Cardiac muscle cell (in vitro differentiated cells and primary cell): ENCODE measurements at regions not wholly inside any gene's neighbourhood (a gene's known extent, or its start where the extent isn't known, plus 50 kb on each side); places are given as distances from the start of the nearest gene placed in this dataset.

Experiments used
- DNase-seq, 2 donors: peaks; one replicate each; pipeline versions ENCODE4 v3.0.0 to v3.0.0-alpha.2; 2010 to 2017; ENCODE audit warnings: low read depth in 1 of 2, low spot score in 1 of 2
- H3K27ac ChIP-seq: fragments of 200-600 bp; sonication (generic); 2 replicates; pipeline ENCODE4 v1.5.1; 2016
- H3K27me3 ChIP-seq: fragments of 200-600 bp; sonication (generic); 2 replicates; pipeline ENCODE4 v1.6.0; 2016; ENCODE audit warnings: control low read depth
- H3K36me3 ChIP-seq: fragments of 200-600 bp; sonication (generic); 2 replicates; pipeline ENCODE4 v1.5.1; 2016; ENCODE audit warnings: control low read depth
- H3K4me1 ChIP-seq: fragments of 200-600 bp; sonication (generic); 2 replicates; pipeline ENCODE4 v1.8.1; 2017; ENCODE audit warnings: low read depth, mild to moderate bottlenecking, mixed run types
- H3K4me3 ChIP-seq: fragments of 200-600 bp; sonication (generic); 2 replicates; pipeline ENCODE4 v1.5.1; 2016; ENCODE audit warnings: mild to moderate bottlenecking
- H3K9me3 ChIP-seq: fragments of 200-600 bp; sonication (generic); 2 replicates; pipeline ENCODE4 v1.5.1; 2017; ENCODE audit warnings: low read depth, mild to moderate bottlenecking, control low read depth
- CTCF ChIP-seq: IDR thresholded peaks from 2 replicates; pipeline ENCODE4 v1.5.1; 2012; ENCODE audit warnings: low read depth, mild to moderate bottlenecking, low read length

- no peak for DNase-seq
- Histone ChIP-seq H3K36me3 (no peaks in the 10 kb centered on the region), H3K4me3 (no peak overlapping the region), H3K9me3 (no peaks in the 10 kb centered on the region), H3K4me1 (no peaks in the 10 kb centered on the region), H3K27ac (no peak overlapping the region), H3K27me3 (no peaks in the 10 kb centered on the region)
- TF ChIP-seq CTCF, result no peak
Measured at GRCh38 chr6:82646231-82646615, 282.6 kb downstream of the TPBG start.

- no peak overlapping the region for H3K27ac ChIP-seq
- TF ChIP-seq CTCF, result no peak
- no peaks in the 10 kb centered on the region for H3K36me3 ChIP-seq
- H3K27me3 ChIP-seq, result no peaks in the 10 kb centered on the region
- H3K4me3 ChIP-seq, result no peak overlapping the region
- H3K9me3 ChIP-seq, result no peaks in the 10 kb centered on the region
- H3K4me1 ChIP-seq, result no peaks in the 10 kb centered on the region
- no peak for DNase-seq
Measured at GRCh38 chr6:82651845-82652335, 288.3 kb downstream of the TPBG start.

GRCh38 chr6:82679232-82679631 lies 315.6 kb downstream of the TPBG start:
- Histone ChIP-seq H3K4me1 (no peaks in the 10 kb centered on the region), H3K36me3 (no peaks in the 10 kb centered on the region), H3K27ac (no peak overlapping the region), H3K4me3 (no peak overlapping the region), H3K9me3 (no peaks in the 10 kb centered on the region), H3K27me3 (no peaks in the 10 kb centered on the region)
- no peak for DNase-seq
- no peak for TF ChIP-seq CTCF

- no peaks in the 10 kb centered on the region for H3K9me3 ChIP-seq
- no peak for TF ChIP-seq CTCF
Measured at GRCh38 chr6:82680192-82680591, 316.6 kb downstream of the TPBG start.

GRCh38 chr6:82681119-82681714 lies 317.6 kb downstream of the TPBG start:
- H3K4me1 ChIP-seq, result no peaks in the 10 kb centered on the region
- no peaks in the 10 kb centered on the region for H3K9me3 ChIP-seq

More at GRCh38 chr6:82680192-82680591, 316.6 kb downstream of the TPBG start:
- no peak for DNase-seq
- H3K27ac ChIP-seq, result no peak overlapping the region
- no peaks in the 10 kb centered on the region for H3K4me1 ChIP-seq
- H3K36me3 ChIP-seq, result no peaks in the 10 kb centered on the region
- H3K27me3 ChIP-seq, result no peaks in the 10 kb centered on the region
- H3K4me3 ChIP-seq, result no peak overlapping the region

More at GRCh38 chr6:82681119-82681714, 317.6 kb downstream of the TPBG start:
- no peak for TF ChIP-seq CTCF
- Histone ChIP-seq H3K27ac (no peak overlapping the region), H3K36me3 (no peaks in the 10 kb centered on the region), H3K4me3 (no peak overlapping the region), H3K27me3 (no peaks in the 10 kb centered on the region)
- DNase-seq, result no peak
